Retinal pigment epithelial cell (primary cell): ENCODE measurements at regions not wholly inside any gene's neighbourhood (a gene's known extent, or its start where the extent isn't known, plus 50 kb on each side); places are given as distances from the start of the nearest gene placed in this dataset.

Source experiments
- DNase-seq: peaks from one replicate; pipeline ENCODE4 v3.0.0-alpha.2; 2010; ENCODE audit warnings: low read depth
- H3K4me3 ChIP-seq: 2 replicates; pipeline ENCODE4 v1.5.1; 2011; ENCODE audit warnings: mild to moderate bottlenecking, low read length, control low read depth, moderate library complexity
- CTCF ChIP-seq: conservative IDR thresholded peaks from 2 replicates; pipeline ENCODE4 v1.5.1; 2011; ENCODE audit warnings: low read depth, low read length, control low read depth, inconsistent platforms

GRCh38 chr12:30144777-30145683 lies 361.3 kb upstream of the TMTC1 start:
- H3K4me3 ChIP-seq, result no peak overlapping the region
- DNase-seq, result peak; percentile 24
- no peak for TF ChIP-seq CTCF

GRCh38 chr12:30142301-30142700 lies 358.6 kb upstream of the TMTC1 start:
- TF ChIP-seq CTCF, result no peak

GRCh38 chr12:30138483-30138882 lies 354.7 kb upstream of the TMTC1 start:
- no peak overlapping the region for H3K4me3 ChIP-seq
- no peak for TF ChIP-seq CTCF
- DNase-seq, result no peak

More at GRCh38 chr12:30142301-30142700, 358.6 kb upstream of the TMTC1 start:
- no peak overlapping the region for H3K4me3 ChIP-seq
- DNase-seq, result no peak

GRCh38 chr12:30136696-30137095 lies 353.0 kb upstream of the TMTC1 start:
- no peak for DNase-seq
- TF ChIP-seq CTCF, result no peak

GRCh38 chr12:30135776-30136175 lies 352.0 kb upstream of the TMTC1 start:
- no peak overlapping the region for H3K4me3 ChIP-seq
- DNase-seq, result no peak
- no peak for TF ChIP-seq CTCF

More at GRCh38 chr12:30136696-30137095, 353.0 kb upstream of the TMTC1 start:
- no peak overlapping the region for H3K4me3 ChIP-seq

GRCh38 chr12:30134229-30134628 lies 350.5 kb upstream of the TMTC1 start:
- no peak for TF ChIP-seq CTCF
- no peak for DNase-seq
- H3K4me3 ChIP-seq, result no peak overlapping the region

GRCh38 chr12:30126944-30127343 lies 343.2 kb upstream of the TMTC1 start:
- no peak for TF ChIP-seq CTCF
- H3K4me3 ChIP-seq, result no peak overlapping the region
- no peak for DNase-seq
